Right kidney (tissue), 1 donor: ENCODE measurements at regions not wholly inside any gene's neighbourhood (a gene's known extent, or its start where the extent isn't known, plus 50 kb on each side); places are given as distances from the start of the nearest gene placed in this dataset.

ENCODE experiments used
- DNase-seq: peaks from one replicate; pipeline ENCODE4 v3.0.0-alpha.2; 2016

DNA sequence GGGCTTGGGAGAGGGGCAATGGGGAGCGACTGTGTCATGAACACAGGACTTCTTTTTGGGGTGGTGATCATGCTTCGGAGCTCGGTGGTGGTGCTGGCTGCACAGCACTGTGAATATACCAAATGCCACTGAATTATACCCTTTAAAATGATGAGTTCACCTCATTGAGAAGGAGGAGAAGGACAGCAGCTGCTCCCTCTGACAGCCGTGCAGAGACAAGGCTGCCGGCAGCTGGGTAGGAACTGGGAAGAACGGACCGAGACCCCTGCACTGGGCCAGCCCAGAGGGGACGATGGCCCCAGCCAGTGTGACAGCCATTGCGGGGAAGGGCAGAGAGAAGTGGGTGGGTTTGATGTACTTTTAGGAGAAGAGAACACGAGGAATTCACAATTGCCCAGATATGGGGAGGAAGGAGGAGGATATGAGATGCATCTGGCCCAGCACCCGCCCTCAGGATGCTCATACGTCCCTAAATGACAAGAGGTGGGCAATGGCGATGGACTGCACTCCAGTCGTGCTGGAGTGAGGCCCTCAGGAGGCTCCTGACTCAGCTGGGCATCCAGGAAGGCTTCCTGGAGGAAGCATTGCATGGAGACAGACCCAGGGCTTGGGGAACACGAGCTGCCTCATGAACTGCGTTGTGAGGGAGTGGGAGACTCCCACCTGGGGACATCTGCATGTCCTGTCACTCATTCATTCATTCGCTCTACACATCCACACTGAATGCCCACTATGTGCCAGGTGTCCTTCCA lies 64.3 kb upstream of the C14orf180 start:
- DNase-seq = no peak

DNA sequence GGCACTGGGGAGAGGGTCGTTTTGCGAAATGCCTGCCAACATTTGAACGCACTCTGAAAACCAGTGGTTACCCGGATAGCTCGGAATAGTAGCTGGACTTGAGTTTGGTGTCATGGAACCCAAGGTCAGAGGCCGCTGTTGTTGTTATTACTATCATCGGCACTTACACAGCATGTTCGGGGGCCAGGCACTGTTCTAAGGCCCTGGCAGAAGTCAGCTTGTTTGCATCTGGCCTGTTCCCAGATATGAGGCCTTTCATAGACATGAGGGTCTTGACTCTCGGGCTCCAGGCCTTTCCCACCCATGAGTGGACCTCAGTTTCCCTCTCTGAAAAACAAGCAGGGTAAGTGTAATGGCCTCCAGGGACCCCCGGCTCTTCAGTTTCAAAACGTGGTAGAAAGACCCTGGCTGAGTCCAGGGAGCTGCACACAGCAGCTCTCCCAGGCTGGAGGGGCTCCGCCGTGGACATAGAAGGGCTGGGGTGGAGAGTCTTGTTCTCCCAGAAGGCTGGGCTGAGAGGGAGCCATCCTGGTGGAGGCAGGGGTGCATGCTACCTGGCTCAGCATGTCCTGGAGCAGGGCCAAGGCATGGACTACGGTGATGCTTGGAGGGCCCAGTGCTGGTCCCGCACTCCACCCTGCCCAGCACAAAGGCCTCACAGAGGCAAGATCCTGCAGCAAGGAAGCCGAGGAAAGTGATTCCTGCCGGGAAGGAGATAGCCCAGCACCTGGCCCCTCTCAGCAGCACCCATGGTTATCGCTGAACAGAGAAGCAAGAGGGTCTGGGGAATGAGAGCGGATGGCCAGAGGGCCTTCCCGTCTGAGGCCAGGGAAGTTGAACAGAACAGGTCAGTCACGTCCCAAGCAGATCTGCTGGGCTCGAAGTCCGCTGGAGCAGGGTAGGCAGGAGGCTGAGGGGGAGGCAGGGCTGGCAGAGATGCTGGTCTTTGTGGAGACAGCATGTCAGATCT lies 63.5 kb upstream of the C14orf180 start:
- no peak for DNase-seq

DNA sequence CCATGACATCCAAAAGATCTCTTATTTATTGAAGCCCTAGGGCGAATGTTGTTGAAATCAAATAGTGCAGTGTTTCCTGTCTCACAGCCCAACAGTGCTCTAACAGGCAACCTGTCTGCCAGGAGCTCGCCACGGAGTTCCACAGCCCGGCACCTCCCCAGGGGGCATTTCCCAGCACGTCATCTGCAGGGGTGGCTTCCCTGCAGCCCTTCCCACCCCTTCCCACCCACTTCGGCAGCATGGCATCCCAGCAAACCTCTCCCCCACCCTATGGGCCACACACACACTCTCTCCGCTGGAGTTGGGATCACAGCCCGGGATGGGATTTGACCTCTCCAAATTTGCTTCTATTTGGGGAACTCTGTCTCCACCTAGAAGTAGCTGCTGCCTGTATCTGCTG lies 62.7 kb upstream of the C14orf180 start:
- no peak for DNase-seq

DNA sequence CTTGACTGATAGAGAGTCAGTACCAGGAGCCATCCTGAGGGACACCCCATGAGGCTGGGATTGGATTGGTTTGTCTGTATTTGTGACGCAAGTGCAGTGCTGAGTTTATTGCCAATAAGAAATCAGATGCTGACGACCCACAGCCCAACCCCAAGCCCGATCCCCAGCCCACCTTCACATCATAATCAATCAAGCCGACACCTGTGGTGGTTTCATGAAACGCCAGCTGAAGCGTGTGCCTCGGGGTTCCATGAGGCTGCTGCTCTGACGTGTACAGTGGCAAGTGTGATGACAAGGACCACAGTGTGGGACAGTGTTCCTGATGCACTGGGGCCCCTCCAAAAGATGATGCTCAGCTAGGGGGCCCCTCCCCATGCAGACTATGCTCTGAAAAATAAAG lies 62.1 kb upstream of the C14orf180 start:
- no peak for DNase-seq

DNA sequence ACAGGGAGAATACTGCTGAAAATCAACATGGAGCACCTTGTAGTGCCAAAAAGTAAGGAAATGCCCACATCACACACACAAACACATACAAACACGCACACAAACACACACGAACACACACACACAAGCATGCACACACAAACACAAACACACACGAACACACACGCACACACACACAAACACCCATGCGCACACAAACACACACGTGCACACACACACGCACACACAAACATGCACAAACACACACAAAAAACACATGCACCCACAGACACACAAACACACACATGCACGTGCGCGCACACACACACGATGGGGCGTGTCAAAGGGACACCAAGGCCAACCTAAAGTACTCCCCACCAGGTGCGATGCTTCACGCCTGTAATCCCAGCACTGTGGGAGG lies 61.7 kb upstream of the C14orf180 start:
- DNase-seq = no peak

DNA sequence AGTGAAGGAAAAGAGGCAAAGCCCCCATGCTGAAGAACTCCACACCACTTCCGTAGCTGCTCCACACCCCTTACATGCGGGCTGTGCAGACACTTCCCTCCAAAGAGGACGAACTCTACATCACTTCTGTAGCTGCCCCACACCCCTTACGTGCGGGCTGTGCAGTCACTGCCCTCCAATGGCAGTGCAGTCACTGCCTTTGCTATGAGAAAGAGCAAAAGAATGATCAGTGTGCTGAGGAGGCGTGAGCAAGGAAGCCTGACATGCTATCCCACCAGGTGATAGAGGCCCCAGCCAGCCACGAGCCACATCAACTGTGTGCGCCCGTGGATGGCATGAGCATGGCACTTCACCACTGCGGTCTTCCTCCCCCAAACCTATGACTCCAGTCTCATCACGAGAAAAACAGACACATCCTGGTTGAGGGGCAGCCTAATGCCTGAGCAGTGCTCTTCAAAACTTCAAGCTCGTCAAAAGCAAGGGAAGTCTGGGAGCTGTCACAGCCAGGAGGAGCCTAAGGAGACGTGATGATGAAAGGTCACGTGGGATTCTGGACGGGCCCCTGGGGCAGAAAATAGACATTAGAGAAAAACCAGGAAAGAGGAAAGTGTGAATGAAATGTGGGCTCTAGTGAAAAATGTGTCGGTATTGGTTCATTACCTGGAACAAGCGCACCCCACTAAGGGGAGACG lies 60.8 kb upstream of the C14orf180 start:
- no peak for DNase-seq

DNA sequence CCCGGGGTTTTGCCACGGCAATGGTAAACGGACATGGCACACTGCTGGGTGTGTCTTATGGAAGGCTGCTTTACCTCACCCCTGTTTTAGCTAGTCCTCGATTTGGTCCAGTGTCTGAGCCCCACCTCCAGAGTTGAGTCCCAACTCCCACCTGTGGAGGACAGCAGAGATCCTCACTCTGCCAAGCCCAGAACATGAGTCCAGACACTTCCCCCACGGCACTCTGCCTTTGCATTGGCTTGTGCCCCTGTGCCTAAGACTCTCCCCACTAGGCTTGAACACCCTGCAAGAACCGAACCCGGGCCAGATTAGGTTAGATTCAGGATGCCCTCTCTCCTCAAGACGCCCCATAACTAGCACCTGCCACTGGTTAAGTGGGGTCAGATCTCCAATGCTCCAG lies 59.8 kb upstream of the C14orf180 start:
- DNase-seq = no peak

DNA sequence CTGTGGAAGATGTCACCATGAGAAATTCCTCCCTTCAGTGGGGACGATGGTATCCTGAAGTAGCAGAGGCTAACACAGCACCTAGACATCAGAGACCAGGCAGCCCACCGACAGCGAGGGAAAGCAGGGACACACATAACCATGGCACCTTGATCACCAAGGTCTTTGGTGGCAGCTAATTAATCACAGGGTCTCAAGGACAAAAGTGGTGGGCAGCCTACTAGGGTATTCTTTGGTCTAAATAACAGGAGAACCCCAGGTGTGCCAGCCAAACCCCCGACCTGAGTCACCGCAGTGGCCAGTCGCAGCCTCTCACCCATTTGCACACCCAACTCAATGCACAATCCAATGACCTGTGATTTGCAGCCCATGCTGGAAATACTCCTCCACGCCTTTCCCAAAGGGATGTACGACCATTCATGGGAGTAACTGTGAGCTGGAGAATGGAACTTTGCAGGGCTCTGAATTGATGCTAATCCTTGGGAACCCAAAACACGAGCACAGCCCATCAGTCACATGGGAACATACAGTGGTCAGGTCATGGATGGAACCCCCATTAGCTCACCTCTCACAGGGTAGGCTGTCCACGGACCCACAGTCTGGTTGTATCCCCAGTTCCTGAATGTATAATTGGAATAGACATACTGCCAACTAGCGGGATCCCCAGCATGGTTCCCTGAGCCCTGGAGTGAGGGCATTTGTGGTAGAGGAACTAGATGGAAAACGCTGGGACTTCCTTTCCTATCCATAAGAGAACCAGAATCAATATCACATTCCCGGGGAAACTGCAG lies 58.7 kb upstream of the C14orf180 start:
- no peak for DNase-seq

DNA sequence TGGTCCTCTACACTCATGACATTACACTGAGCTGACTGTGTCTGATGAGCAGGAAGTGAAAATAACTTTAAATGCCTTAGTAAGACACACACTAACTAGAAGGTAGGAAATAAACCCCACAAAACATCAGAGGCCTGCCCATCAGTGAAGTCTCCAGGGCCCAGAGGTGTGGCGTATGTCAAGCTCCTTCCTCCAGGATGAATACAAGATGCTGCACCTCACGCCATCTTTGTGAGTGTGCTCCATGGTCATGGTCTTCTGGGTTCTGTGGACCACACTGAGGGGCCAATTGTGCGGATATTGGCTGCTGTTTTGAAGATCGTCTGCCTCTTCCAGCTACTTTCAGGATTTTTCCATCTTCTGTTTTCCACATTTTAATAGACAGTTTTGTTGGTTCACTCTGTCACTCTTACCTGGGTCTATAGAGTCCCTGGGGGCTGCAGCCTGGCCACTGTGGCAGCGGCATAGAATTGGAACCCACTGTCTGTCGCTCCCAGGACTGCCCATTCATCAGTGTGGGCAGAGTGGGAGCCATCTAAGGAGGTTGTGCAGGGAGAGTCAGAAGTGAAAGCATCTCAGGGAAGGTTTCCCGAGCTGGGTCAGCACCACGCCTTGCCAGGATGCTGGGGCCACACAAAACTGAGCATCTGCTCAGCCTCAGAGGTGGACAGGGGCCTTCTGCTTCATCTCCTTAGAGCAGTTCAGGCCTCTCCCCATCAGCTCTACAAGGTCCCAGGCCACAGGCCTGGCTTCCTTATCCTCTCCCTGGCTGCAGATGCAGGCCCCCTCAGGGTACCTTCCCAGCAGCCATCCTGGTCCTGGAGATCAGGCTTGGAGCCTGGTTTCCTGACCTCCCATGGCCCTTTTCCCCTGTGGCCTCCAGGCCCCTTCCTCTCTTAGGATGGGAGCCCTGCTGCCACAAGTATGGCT lies 57.5 kb upstream of the C14orf180 start:
- no peak for DNase-seq

DNA sequence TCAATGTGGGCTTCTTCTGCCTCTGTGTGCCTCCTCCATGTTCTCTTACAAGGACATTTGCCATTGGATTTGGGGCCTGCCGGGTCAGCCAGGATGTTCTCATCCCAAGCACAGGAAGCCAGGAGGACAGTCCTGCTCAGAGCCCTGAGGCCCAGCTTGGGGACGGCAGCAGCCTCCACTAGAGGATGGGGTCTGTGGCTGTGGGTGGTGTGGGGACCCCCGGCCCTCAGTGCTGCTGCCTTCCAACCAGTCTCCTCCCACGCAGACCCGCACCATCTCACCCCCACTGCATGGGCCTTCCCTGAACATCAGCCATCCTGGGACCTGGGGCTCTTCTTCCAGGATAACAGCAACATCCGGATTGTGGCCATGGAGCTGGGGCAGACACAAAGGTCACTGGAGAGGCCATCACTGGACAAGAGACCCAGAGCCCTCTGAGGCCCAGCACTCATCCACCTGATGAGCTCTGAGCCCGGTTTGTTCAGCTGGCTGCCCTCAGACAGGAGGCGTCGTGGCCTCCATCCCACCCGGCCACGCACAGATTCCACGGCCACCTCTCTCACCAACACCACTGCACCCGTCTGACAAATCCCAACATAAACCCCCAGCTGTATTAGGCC lies 56.5 kb upstream of the C14orf180 start:
- DNase-seq = no peak

DNA sequence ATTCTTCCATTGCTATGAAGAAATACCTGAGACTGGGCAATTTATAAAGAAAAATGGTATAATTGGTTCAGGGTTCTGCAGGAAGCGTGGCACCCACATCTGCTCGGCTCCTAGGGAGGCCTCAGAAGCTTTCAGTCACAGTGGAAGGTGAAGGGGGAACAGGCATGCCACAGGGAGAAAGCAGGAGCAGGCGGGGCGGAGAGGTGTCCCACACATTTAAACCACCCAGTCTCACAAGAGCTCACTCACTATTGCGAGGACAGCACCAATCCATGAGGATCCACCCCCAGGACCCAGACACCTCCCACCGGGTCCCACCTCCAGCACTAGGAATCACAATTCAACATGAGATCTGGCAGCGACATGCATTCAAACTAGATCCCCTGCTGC lies 56.0 kb upstream of the C14orf180 start:
- no peak for DNase-seq

DNA sequence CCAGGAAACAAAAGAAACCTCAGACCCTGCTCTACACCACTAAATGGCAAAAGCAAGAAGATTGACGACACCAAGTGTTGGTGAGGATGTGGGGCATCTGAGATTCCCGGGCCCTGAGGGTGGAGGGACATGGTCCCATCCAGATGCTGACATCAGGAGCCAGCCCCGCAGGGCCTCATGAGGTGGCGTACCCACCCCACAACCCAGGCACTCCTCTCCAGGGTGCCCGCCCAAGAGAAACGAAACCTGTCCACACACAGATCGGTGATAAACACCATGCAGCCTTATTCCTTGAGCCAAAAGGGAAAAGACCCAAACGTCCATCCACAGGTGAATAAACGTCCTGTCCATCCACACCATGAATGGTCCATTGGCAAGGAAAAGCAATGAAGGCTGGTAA lies 54.8 kb upstream of the C14orf180 start:
- DNase-seq = no peak

DNA sequence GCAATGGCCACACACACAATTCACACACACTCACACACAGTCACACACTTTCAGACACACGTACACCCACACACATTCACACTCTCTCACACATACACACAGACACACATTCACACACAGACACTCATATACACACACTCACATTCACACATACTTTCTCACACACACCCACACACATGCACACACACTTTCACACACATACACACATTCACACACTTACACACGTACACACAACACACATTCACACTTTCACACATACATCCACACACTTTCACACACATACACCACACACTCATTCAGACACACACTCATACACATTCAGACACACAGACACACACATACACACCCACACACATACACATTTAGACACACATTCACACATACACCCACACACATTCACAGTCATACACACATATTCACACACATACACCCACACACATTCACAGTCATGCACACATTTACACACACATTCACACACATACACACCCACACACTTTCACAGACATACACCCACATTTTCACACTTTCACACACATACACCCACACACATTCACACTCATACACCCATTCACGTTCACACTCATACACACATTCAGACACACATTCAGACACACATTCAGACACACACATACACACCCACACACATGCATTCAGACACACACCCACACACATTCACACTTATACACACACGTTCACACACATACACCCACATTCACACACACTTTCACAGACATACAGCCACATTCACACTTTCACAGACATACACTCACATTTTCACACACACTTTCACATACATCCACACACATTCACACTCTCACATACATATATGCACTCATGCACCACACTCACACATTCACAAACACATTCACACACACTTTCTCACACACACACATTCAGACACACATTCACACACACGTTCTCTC lies 52.6 kb upstream of the C14orf180 start:
- DNase-seq = no peak

DNA sequence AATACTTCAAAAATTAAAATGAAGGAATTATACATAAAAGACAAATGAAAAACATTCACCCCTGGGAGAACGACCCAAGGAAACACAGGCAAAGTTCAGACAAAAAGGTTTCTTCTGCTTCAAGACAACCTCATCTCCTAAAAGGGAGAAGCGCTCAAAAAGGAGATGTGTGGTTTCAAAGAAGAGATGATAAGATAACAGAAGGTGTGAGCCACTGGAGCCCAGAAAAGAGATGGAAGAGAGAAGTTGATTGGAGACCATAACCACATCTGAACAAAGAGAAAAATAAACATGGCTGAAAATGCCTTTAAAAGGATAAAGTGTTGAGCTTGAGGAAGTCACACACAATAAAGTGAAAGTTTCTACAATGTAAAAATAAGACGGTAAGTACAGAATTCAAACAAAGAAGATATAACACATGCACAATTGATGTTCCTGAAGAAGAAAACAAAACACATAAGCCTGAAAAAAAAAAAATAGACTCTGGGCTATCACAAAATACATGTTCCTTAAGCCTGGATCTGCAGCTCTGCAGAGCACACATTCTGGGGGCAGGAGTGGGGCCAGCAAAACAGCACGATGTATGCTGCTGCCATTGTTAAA lies 51.6 kb upstream of the C14orf180 start:
- DNase-seq = no peak

DNA sequence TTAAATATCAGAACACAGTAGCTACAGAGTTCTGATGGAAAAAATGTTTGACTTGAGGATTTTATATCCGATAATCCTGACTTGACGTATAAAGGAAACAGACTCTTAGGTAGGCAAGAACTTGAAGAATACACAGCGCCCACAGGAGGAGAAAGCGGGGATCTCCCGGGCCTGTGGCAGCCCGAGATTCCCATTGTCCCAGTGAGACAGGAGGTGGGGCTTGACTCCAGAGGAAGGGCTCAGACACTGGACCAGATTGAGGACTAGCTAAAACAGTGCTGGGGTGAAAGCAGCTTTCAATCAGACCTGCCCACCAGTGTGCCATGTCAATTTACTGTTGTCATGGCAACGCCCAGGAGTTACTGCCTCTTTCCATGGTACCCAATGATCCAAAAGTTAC lies 51.1 kb upstream of the C14orf180 start:
- DNase-seq = no peak
